SK-N-MC (cell line): ENCODE measurements at regions not wholly inside any gene's neighbourhood (a gene's known extent, or its start where the extent isn't known, plus 50 kb on each side); places are given as distances from the start of the nearest gene placed in this dataset.

ENCODE experiments used
- EZH2 ChIP-seq: fragments of 200-600 bp; sonication (generic); IDR thresholded peaks from one replicate; pipeline ENCODE4 v1.6.1; 2017; ENCODE audit warnings: antibody characterized with exemption
- FOXP2 ChIP-seq: optimal IDR thresholded peaks from 2 replicates; pipeline ENCODE3; 2011; ENCODE audit warnings: mild to moderate bottlenecking, moderate library complexity; ENCODE audit not compliant: insufficient read depth; ENCODE audit errors: extremely low read length, control extremely low read depth
- POLR2AphosphoS5 ChIP-seq: IDR thresholded peaks from 2 replicates; pipeline ENCODE4 v1.6.1; 2012; ENCODE audit warnings: mild to moderate bottlenecking, low read depth, low read length, borderline replicate concordance

- TF ChIP-seq EZH2 (no peak), POLR2AphosphoS5 (no peak), FOXP2 (no peak)
Observed at GRCh38 chr17:52923658-52924057, 765.1 kb upstream of the CA10 start.
